HFF-Myc (cell line): ENCODE measurements at regions not wholly inside any gene's neighbourhood (a gene's known extent, or its start where the extent isn't known, plus 50 kb on each side); places are given as distances from the start of the nearest gene placed in this dataset.

ENCODE experiments used
- DNase-seq: peaks from one replicate; pipeline ENCODE4 v3.0.0-alpha.2; 2011; ENCODE audit warnings: low read depth; ENCODE audit errors: extremely low read depth
- H3K4me3 ChIP-seq: replicated peaks from 2 replicates; pipeline ENCODE4 v1.5.1; 2011; ENCODE audit warnings: low read depth, mild to moderate bottlenecking, control low read depth, low read length
- TF ChIP-seq, protein P1 (sequence below): IDR thresholded peaks from 2 replicates; pipeline ENCODE4 v1.5.1; 2012; ENCODE audit warnings: mild to moderate bottlenecking, low read depth, low read length, control low read depth; ENCODE audit errors: missing control alignments

DNA sequence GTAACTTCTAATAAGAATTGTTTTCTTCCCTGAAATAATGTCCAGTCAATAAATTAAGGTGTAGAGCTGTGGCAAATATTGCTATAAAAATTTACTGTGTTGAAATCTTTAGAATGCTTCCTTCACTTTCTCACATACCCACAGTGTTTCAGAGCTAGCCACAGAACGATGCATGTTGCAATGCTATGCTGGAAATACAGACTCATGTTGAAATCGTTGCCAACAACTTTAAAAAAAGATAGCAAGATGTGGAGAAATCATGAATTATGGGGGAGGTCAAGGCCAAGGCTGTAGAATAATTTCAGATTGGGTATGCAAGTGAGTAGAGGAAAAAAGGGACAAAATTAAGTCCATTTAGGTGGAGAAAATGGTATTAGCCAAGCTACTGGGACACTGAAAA, 204.8 kb downstream of the VEGFC start:
- H3K4me3 ChIP-seq = no peak overlapping the region
- DNase-seq = no peak
- TF ChIP-seq, protein P1, sequence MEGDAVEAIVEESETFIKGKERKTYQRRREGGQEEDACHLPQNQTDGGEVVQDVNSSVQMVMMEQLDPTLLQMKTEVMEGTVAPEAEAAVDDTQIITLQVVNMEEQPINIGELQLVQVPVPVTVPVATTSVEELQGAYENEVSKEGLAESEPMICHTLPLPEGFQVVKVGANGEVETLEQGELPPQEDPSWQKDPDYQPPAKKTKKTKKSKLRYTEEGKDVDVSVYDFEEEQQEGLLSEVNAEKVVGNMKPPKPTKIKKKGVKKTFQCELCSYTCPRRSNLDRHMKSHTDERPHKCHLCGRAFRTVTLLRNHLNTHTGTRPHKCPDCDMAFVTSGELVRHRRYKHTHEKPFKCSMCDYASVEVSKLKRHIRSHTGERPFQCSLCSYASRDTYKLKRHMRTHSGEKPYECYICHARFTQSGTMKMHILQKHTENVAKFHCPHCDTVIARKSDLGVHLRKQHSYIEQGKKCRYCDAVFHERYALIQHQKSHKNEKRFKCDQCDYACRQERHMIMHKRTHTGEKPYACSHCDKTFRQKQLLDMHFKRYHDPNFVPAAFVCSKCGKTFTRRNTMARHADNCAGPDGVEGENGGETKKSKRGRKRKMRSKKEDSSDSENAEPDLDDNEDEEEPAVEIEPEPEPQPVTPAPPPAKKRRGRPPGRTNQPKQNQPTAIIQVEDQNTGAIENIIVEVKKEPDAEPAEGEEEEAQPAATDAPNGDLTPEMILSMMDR = no peak

DNA sequence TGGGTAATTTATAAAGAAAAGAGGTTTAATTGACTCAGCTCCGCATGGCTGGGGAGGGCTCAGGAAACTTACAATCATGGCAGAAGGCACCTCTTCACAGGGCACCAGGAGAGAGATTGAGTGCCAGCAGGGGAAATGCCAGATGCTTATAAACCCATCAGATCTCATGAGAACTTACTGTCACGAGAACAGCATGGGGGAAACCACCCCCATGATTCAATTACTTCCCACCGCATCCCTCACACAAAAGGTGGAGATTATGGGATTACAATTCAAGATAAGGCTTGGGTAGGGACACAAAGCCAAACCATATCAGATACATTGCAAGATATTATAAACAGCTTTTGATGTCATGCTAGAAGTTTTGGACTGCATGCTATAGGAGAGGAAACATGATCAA, 204.3 kb downstream of the VEGFC start:
- no peak for DNase-seq
- TF ChIP-seq, protein P1 = no peak
- H3K4me3 ChIP-seq = no peak overlapping the region

DNA sequence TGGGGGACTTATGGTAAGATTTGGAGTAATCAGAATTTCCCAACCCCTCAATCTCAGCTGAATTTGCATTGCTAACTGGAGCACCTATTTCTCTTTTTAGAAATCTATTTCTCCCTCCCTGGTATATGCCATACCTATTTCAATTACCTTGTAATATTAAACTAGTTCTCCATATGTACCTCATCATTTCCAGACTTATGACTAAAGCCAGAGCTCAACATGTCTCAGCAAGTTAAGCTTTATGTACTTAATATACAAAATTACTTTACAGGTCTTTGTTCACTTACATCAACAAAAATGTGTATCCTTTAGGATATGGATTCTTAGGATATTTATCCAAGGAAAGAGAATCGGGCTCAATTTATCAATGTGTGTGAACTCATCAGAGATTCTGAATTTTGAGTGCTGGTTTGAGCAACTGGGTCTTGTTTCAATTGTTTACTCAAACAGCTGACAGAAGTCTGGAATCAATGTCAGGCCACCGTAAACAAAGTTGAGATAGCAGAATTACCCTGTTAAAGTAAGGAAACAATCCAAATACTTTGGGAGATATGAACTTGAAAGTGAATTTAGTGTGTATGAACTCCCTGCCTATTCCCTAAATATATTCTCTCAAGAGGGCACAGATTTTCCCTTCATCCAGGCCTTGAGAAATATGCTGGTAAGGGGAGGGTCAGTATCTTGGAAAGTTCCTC, 199.6 kb downstream of the VEGFC start:
- DNase-seq = no peak
- TF ChIP-seq, protein P1 = no peak
- no peak overlapping the region for H3K4me3 ChIP-seq

DNA sequence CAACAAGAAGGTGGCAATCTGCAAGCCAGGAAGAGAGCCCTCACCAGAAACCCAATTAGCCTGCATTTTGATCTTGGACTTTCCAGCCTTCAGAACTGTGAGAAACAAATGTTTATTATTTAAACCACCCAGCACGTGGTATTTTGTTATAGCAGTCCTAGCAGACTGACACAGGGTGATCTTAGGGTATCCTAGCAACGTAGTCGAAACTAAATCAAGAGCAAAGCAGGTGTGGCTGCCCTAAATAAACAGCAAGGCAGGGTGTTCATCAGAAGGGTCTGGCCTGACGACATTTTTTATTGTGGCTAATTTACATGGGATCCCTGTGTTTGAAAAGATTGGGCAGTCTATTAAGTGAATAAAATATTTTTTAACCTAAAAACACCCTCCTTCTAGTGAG, 198.8 kb downstream of the VEGFC start:
- TF ChIP-seq, protein P1 = no peak

DNA sequence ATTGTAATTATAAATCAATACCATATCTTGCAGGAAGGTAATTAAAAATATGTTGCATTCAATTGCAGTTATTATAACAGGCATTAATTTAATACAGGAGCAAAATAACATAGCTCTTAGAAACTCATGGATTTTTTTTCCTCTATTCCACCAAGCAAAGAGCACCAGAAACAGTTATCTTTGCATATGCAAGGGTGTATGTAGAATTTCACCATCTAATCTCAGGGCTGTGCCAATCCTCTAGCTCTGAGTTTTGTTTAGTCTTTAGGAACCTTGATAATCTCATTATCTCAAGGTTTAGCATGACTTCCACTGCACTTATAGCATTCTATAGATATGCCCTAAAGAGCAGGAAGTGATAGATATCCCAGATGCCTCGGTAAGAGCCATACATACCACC, 197.5 kb downstream of the VEGFC start:
- TF ChIP-seq, protein P1 = no peak
- no peak for DNase-seq
- H3K4me3 ChIP-seq = no peak overlapping the region

More for the DNA sequence above, 198.8 kb downstream of the VEGFC start:
- no peak overlapping the region for H3K4me3 ChIP-seq
- DNase-seq = no peak

DNA sequence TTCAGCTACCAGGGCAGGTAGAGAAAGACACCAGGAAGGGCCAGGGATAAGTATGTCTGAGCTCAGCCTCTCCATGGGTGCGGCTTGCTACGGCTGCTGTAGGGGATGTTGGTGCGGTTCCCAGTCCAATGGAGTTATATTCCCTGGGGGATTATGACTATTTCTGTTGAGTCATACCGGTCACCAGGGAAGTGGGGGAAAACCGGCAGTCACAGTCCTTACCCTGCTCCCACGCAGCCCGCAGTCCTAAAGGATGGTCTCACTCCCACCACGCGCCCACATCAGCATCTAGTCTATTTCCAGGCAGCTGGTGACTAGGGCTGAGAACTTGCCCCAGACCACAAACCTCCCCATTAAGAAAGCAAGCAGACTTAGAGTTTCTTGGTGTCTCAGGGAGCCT, 191.6 kb downstream of the VEGFC start:
- DNase-seq = no peak
- TF ChIP-seq, protein P1 = no peak
- H3K4me3 ChIP-seq = no peak overlapping the region

DNA sequence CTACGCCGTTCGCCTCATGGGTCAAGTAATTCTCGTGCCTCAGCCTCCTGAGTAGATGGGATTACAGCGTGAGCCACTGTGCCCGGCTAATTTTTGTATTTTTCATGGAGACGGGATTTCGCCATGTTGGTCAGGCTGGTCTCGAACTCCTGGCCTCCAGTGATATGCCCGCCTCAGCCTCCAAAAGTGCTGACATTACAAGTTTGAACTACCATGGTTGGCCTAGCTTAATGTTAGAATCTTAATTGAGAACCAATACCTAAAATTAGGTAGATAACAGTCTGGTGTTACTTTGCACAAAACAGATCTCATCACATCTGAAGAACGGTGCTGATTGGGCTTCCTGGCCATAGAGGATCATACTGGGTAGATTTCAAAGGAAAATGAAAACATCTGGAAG, 184.9 kb downstream of the VEGFC start:
- DNase-seq = no peak
- H3K4me3 ChIP-seq = no peak overlapping the region
- TF ChIP-seq, protein P1 = no peak
